Heart right ventricle (tissue), 16 donors: ENCODE measurements at regions not wholly inside any gene's neighbourhood (a gene's known extent, or its start where the extent isn't known, plus 50 kb on each side); places are given as distances from the start of the nearest gene placed in this dataset.

Experiments used
- ATAC-seq, 8 donors: fragments of 200-7000 bp; cut with Tn5 transposase; one replicate each; pipeline ENCODE4 v1.9.1; 2020; ENCODE audit warnings: mild to moderate bottlenecking in 8 of 8, moderate library complexity in 8 of 8, moderate number of reproducible peaks in 1 of 8
- DNase-seq, 2 donors: peaks; one replicate each; pipeline ENCODE4 v3.0.0-alpha.2; 2020
- H3K27ac ChIP-seq, 10 donors: fragments of 200-600 bp; sonication (generic) in 2 of 10; one replicate each; pipeline versions ENCODE4 v1.5.0 to v1.8.0; 2020 to 2022; ENCODE audit warnings: mild to moderate bottlenecking in 3 of 10
- H3K27me3 ChIP-seq, 7 donors: fragments of 200-600 bp; one replicate each; pipeline ENCODE4 v1.8.0; 2021 to 2022; ENCODE audit warnings: mild to moderate bottlenecking in 2 of 7
- H3K36me3 ChIP-seq, 9 donors: fragments of 200-600 bp; sonication (generic) in 1 of 9; one replicate each; pipeline versions ENCODE4 v1.5.0 to v1.8.0; 2020 to 2022; ENCODE audit warnings: mild to moderate bottlenecking in 2 of 9
- H3K4me1 ChIP-seq, 9 donors: fragments of 200-600 bp; sonication (generic) in 1 of 9; one replicate each; pipeline versions ENCODE4 v1.5.0 to v1.8.0; 2020 to 2022; ENCODE audit warnings: mild to moderate bottlenecking in 4 of 9
- H3K4me3 ChIP-seq, 10 donors: fragments of 200-600 bp; sonication (generic) in 2 of 10; one replicate each; pipeline versions ENCODE4 v1.5.0 to v1.8.0; 2020 to 2022; ENCODE audit warnings: mild to moderate bottlenecking in 7 of 10, moderate library complexity in 2 of 10
- H3K9me3 ChIP-seq, 11 donors: fragments of 200-600 bp in 10 of 11; sonication (generic) in 2 of 11; one replicate each; pipeline versions ENCODE4 v1.5.0 to v1.8.0; 2013 to 2022; ENCODE audit warnings: mild to moderate bottlenecking in 2 of 11, control low read depth in 1 of 11, moderate library complexity in 1 of 11
- WGBS, 2 donors: extraction: QIAGEN DNeasy Blood & Tissue Kit; methylation state at CpG; one replicate each; pipeline ENCODE4 v1.1.7; 2013; ENCODE audit warnings: inconsistent platforms in 1 of 2; 5-methylcytosine and 5-hydroxymethylcytosine counted together
- intact Hi-C, 10 donors: fragments of 100-400 bp; cut with DNase I; formaldehyde crosslinking; loops; one replicate each; pipeline versions ENCODE4 v1.11.1 to v1.14.2; 2022
- TF ChIP-seq, protein P1 (sequence below), 9 donors: fragments of 200-600 bp; sonication (generic) in 2 of 9; IDR thresholded peaks; one replicate each; pipeline versions ENCODE4 v1.5.0 to v1.8.0; 2021 to 2022; ENCODE audit warnings: antibody characterized with exemption in 9 of 9, mild to moderate bottlenecking in 5 of 9, moderate library complexity in 1 of 9
- donor health status: Arrhythmogenic right ventricular cardiomyopathy.
- donor health status: ischemic (EF 13 %, LVEDD 7.1; RV severe dilation, severe dysfunction).
- donor health status: healthy with polysubstance abuse.
- donor health status: DM: no; HTN: yes; CAD: no.
- donor health status: DM: no; HTN: no; CAD: no.
- donor health status: ischemic (EF 25% LVEDD 6.9; RV normal size, moderate dysfunction).
- donor health status: ischemic (EF 25% LVEDD 5.7; RV mildly dilated, moderate dysfunction).
- donor health status: healthy.
- donor health status: DM: yes; HTN: yes; CAD: no.
- donor health status: Ischemic cardiomyopathy.
- donor health status: ischemic (EF 35%, LVEDD 5.7; RV mildly dilated, moderate dysfunction).
- donor health status: nonischemic (EF 11% LVEDD 7.7; RV severe dilation, severe dysfunction).
- donor health status: DM: yes; HTN: yes; CAD: no.
- donor health status: PGD.
- donor health status: ischemic (EF 29% LVEDD 5.4; RV normal size, mild dysfunction).
- donor health status: nonischemic (EF 23%, LVEDD 6.1; RV moderate dilation, normal function).

DNA sequence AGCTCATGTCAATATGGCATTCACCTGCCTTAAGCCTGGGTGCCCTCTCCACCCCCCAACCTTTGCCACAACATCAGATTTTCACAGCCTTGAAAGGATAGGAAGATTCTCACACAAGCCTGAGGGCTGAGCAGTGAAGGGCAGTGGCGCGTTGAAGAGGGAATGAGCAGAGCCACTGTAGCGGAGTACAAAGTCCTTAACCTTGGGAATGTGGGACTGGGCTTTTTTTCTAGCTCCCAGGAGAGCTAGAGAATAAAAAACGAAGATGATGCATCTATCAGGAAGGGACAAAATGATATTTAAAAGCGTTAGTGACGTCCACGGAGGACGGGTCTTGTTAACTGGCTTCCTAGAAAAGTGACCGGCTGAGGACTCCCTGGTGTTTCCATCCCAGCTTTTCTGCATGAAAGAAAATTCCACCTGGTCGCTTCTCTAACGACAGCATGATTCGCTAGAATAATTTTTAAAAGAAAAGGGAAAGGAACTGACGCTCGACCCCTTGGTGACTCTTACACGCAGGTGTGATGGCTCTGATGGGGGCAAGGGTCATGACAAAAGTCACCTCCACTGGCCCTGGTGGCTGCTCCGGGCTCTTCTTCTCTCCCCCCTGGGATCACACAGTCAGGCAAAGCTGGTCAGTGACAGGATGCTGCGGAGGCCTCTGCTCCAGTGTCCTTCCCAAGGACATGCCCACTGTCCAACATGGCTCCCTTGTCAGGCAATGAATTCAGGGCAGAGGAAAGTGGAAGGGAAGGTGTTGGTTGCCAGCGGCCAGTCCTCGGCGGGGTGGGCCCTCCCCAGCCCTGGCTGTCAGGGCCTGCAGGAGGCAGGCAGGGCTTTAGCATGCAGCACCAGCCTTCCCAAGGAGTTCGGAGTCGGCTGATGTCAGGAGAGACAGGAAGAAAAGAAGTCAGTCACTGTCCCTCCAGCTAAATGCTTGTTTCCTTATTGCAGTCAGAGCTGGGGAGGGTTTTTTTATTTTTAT is 58.4 kb upstream of the IRX3 start:
- intact Hi-C loops: loop anchor here in 2 of 10 donors (5.0 to 10.0 kb wide), 2 partner anchors 60 to 377 kb away; no protein-coding TSS in a partner anchor
- WGBS, 2 donors: 80 to 81% methylated on average over 22 of the region's 22 CpGs
- H3K36me3 ChIP-seq: no peaks in the 10 kb centered on the region
- no peak overlapping the region for H3K4me3 ChIP-seq
- peaks cover 0 to 1% (median 0%) of the 10 kb centered on the region in 7 donors for H3K27me3 ChIP-seq
- no peaks in the 10 kb centered on the region for H3K4me1 ChIP-seq
- TF ChIP-seq, protein P1, sequence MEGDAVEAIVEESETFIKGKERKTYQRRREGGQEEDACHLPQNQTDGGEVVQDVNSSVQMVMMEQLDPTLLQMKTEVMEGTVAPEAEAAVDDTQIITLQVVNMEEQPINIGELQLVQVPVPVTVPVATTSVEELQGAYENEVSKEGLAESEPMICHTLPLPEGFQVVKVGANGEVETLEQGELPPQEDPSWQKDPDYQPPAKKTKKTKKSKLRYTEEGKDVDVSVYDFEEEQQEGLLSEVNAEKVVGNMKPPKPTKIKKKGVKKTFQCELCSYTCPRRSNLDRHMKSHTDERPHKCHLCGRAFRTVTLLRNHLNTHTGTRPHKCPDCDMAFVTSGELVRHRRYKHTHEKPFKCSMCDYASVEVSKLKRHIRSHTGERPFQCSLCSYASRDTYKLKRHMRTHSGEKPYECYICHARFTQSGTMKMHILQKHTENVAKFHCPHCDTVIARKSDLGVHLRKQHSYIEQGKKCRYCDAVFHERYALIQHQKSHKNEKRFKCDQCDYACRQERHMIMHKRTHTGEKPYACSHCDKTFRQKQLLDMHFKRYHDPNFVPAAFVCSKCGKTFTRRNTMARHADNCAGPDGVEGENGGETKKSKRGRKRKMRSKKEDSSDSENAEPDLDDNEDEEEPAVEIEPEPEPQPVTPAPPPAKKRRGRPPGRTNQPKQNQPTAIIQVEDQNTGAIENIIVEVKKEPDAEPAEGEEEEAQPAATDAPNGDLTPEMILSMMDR (IDR thresholded peaks at IDR 0.05): no peak
- H3K9me3 ChIP-seq: peaks cover 0 to 10% (median 0%) of the 10 kb centered on the region in 11 donors
- no peak overlapping the region for H3K27ac ChIP-seq
- no peak for DNase-seq
- no peak for ATAC-seq

DNA sequence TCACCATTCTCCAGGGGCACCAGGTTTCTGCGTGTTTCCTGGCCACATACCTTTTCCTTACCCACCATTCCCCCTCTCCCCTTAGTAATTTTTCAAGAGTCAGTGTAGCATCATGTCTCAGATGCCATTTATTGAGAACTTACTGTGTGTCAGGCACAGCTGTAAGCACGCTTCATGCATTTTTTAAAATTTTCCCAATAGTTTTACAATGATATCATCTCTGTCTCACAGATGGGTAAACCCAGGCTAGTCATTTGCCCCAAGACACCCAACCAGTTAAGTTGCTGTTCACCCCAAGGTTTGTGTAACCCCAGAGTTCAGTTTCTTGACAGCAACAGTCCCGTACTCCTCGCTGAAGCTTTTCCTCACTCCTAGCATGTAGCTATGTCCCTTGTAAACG is 56.4 kb upstream of the IRX3 start:
- no peak for ATAC-seq
- TF ChIP-seq, protein P1 (IDR thresholded peaks at IDR 0.05): no peak
- WGBS, 2 donors: 86 to 94% methylated on average over 5 of the region's 5 CpGs
- intact Hi-C loops: loop anchor here in 2 of 10 donors (5.0 to 10.0 kb wide), 2 partner anchors 62 to 379 kb away; no protein-coding TSS in a partner anchor
- Histone ChIP-seq H3K9me3 (no peaks in the 10 kb centered on the region), H3K36me3 (no peaks in the 10 kb centered on the region), H3K4me3 (no peak overlapping the region), H3K27me3 (peaks cover 0 to 9% (median 0%) of the 10 kb centered on the region in 7 donors), H3K27ac (no peak overlapping the region), H3K4me1 (no peaks in the 10 kb centered on the region)
- DNase-seq: no peak

- intact Hi-C loops: loop anchor here in 2 of 10 donors (5.0 to 10.0 kb wide), 2 partner anchors 63 to 380 kb away; no protein-coding TSS in a partner anchor
- no peaks in the 10 kb centered on the region for H3K36me3 ChIP-seq
- H3K4me1 ChIP-seq: no peaks in the 10 kb centered on the region
- no peak for ATAC-seq
- 85 to 87% methylated on average over 16 of the region's 16 CpGs for WGBS, 2 donors
- H3K4me3 ChIP-seq: no peak overlapping the region
- H3K27ac ChIP-seq: no peak overlapping the region
- no peaks in the 10 kb centered on the region for H3K9me3 ChIP-seq
- TF ChIP-seq, protein P1 (IDR thresholded peaks at IDR 0.05): no peak
- no peak for DNase-seq
- peaks cover 0 to 9% (median 0%) of the 10 kb centered on the region in 7 donors for H3K27me3 ChIP-seq
Observed at GRCh38 chr16:54341892-54342776, 55.5 kb upstream of the IRX3 start.

DNA sequence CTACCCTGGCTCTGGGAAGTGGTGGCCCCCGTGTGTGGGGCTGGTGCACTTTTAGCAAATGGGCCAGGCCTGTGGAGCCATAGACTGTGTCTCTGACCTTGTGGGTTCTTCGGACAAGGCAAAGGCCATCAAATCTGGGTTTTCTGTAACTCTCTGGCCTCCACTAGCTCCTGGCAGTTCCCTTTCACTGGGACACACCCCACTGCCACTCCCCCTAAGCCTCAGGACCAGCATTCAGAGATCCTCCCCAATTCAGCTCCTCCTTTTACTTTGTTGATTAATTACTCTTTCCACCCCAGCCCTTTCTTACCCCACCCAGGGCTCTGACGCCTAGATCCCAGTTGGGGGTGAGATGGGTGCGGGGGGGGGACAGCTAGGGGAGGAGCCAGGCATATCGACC is 53.9 kb upstream of the IRX3 start:
- 68 to 69% methylated on average over 5 of the region's 5 CpGs for WGBS, 2 donors
- H3K4me3 ChIP-seq: no peak overlapping the region

More for the DNA sequence above, 53.9 kb upstream of the IRX3 start:
- Histone ChIP-seq H3K4me1 (no peaks in the 10 kb centered on the region), H3K27me3 (peaks cover 0 to 9% (median 0%) of the 10 kb centered on the region in 7 donors), H3K9me3 (no peaks in the 10 kb centered on the region), H3K36me3 (no peaks in the 10 kb centered on the region), H3K27ac (no peak overlapping the region)
- intact Hi-C loops: loop anchor here in 2 of 10 donors (5.0 to 10.0 kb wide), 2 partner anchors 64 to 382 kb away; no protein-coding TSS in a partner anchor
- TF ChIP-seq, protein P1 (IDR thresholded peaks at IDR 0.05): no peak
- DNase-seq (no peak), ATAC-seq (no peak)
